ENCODE measurements at regions not wholly inside any gene's neighbourhood (a gene's known extent, or its start where the extent isn't known, plus 50 kb on each side); places are given as distances from the start of the nearest gene placed in this dataset.

DNA sequence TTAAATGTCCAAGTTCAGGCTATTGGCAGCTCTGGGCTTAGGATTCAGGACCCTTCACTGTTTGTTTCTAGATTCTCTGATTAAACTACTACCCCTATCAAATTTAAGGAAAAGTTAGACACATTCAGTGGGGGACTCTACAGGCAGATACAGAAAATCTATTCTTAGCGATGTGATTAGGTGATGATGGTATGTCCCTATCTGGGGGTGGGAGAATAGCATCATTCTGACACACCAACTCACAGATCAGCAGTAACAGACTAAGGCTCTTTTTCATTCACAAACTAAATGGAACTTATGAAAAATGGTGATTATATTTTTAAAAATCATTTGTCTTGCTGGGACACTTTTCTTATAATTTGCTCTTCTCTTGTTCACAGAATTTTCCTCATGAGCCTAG lies 232.9 kb upstream of the CDH2 start:
- DNase-seq = no peak

DNA sequence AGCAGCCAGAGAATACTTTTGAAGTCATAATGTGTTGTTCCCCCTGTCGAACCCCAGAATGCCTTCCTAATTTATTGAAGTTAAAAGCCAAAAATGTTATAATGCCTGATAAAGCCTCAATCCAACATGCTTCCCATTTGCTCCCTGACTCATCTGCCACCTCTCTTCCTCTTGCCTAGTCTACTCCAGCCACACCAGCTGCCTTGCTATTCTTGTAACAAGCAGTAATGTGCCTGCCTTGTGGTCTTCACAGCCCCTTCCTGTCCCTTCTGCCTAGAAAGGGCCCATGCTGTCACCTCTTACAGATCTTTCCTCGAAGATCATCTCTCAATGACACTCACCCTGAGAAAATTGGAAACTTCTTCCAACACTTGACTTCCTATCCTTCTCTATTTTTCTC lies 231.6 kb upstream of the CDH2 start:
- DNase-seq = no peak

DNA sequence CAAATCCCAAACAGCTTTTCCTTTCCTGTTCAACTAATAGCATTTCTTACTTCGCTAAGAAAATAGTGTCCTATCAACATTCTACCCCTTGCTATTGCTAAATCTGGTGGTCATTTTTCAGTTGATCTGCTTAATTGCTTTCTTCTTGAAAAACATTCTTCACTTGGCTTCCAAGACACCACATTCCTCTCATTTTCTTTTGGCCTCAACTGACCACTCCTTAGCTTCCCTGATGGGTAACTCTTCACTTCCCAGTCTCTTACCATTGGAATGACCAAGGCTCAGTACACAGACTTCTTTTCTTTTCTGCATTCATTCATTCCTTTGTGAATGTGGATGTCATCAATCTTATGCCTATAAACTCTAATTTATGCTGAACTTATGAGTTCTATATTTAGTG lies 230.8 kb upstream of the CDH2 start:
- no peak for DNase-seq

DNA sequence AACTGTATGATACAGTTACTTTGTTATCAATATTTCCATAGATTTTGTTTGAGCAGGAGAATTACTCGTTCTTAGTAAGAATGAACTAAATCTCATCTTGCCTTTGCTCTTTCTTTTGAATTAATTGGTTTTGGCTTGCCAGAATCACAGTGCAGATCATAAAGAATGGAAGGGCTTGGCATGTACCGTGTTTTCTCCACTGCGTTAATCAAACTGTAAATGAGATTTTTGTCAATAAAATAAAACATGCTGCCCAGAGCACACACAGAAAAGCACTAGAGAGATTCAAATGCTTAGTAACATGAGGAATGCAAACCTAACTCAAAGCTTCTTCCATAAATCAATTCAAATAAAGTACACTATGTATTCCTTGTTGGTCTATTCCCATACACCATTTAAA lies 229.6 kb upstream of the CDH2 start:
- DNase-seq = no peak

DNA sequence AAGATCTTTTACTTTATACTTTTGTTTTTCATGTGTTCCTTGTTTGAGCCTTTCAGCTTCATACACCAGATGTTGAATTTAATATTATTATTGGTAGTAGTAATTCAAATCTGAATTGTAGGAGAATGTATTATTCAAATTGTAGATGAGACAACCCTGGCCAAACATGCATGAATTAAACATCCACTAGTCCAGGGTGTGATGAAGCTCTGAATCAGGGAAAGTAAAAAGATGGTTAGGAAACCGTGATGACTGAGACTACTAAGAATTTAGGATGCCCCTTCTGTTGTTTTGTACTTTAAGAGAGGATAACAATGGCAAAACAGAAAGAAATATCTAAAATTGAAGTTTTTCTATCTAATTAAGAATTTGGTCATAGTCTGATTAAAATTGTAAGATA lies 227.8 kb upstream of the CDH2 start:
- DNase-seq = no peak

DNA sequence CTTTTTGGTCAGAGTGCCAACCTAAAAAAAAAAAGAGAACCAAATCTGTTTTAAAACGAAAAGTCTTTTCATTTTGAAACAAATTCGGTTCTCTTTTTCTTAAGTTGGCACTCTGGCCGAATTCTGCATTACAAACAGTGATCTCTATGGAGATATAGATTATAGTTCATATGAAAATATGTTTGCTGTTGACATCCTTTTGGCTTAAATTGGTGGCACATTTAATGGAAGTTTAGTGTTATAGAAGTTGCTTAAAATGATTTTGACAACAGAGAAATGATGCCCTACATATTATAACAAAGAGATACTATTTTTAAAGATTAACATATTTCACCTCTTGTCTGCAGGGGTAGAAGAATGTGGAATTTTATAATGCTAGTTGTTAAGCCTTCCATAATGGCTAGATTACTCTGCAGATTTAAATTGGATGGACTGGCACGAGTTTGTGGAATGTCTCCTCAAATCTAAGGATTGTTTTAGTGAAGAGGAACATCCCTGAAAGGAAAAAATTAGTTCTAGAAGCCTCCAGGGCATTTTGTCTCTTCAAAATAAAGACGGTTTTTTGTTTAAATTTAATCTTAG lies 222.9 kb upstream of the CDH2 start:
- no peak for DNase-seq

DNA sequence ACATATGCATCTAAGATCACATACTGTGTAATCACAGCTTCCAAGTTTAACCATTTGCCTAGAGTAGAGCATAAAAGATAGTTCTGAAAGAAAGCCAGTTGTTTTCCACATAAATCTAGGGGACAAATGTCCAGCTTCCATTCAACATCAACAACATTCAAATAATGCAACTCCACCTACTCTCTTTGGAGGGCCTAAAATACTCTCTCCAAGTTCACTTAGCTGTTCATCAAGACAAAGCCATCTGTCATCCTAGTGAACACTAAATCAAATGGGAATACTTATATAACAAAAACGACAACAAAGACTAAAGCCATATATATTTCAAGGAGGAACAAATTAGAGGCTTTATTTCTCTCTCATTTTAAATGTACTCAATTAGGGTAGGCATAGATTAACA lies 221.5 kb upstream of the CDH2 start:
- no peak for DNase-seq

DNA sequence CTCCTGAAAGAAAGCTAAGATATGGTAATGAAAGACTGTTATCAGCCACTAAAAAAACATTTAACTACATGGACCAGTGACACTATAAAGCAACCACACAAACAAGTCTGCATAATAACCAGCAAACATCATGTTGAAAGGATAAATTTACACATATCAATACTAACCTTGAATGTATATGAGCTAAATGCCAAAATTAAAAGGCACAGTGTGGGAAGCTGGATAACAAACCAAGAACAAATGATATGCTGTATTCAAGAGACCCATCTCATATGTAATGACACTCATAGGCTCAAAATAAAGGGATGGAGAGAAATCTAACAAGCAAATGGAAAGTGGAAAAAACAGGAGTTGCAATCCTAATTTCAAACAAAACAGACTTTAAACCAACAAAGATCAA lies 213.1 kb upstream of the CDH2 start:
- DNase-seq = no peak

DNA sequence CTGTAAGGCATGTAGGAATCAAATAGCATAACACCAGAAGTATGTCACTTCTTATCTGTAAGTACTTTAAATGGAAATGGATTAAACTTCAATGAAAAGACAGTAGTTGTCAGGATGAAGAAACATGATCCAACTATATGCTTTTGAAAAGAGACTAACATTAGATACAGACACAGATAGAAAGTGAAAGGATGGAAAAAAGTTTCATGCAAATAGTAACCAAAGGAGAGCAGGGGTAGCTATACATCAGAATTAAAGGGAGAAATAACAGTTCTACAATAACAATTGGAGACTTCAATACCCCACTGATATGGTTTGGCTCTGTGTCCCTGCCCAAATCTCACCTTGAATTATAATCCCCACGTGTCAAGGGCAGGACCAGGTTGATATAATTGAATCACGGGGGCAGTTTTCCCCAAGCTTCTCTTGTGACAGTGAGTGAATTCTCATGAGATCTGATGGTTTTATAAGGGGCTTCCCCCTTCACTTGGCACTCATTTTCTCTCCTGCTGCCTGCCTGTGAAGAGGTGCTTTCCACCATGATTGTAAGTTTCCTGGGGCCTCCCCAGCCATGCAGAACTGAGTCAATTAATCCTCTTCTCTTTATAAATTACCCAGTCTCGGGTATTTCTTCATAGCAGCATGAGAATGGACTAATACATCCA lies 205.4 kb upstream of the CDH2 start:
- DNase-seq = no peak

DNA sequence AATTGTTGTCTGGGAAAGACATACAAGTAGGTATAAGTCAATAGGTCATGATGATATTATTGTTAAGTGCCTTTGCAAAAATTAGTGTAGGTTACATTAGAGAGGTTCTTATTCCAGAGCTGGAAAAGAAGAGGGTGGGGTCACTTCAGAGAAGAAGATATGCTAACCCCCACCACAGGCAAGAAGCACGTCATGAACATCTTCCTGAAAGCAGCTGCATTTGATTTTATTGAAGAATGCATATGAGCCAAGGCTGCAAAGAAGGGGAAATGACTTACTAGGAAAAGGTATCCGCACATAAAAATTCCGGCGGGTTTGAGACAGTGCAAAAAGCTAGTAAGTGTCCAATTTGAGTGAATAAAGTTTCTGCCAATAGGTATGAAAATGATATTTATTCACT lies 195.3 kb upstream of the CDH2 start:
- DNase-seq = no peak

DNA sequence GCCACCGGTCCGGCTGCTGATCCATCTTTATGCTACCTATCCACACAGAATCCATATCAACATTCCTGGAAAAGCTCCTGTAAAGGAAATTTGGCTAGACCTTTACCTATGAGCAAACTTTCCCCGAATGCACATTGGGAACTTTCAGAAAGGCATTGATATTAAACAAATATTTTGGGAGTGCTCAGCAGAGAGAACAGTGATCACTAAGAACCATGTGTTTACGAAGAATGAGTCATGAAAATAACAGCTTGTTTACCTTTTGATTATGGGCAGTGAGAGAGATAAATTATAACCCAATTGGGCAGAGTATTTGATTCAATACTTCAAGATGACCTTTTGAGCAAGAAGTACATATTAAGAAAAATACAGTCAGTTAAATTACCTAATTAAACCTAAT lies 189.7 kb upstream of the CDH2 start:
- DNase-seq = no peak

DNA sequence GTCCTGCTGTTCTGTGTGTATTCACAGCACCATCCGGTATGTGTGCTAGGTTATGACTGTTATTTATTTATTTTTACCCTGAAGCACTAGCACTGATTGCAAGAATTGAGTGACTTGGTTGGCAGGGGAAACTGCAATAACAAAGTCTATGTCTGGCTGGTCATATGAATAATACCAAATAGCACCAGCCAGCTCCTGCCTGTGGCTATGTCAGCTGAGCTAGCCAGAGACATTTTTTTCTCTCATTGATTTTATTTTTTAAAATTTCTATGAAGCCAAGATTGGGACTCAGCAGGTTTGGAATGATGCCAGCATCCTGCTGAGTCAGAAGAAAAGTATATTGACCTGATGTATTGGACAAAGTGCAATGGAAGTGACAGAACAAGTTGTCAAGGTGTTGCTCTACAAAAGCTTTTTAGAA lies 188.5 kb upstream of the CDH2 start:
- DNase-seq = no peak

DNA sequence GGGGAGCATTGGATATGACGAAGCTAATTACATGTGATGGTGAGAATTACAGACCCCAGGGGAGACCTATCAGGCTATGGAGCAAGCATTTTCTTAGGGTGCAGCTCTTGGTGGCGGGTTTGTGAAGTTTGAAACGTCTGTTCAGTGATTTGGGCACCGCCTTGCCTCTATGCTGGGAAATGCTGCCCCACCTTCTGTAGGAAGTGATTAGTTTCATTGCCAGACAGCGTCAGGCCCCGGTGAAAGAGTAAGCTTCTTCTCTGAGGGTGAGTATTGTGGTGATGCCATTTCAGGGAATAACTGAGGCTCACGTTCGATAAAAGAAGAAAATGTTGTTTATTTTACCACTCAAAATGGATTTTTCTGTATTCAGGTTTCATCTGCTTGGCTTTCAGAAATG lies 186.2 kb upstream of the CDH2 start:
- DNase-seq = no peak

DNA sequence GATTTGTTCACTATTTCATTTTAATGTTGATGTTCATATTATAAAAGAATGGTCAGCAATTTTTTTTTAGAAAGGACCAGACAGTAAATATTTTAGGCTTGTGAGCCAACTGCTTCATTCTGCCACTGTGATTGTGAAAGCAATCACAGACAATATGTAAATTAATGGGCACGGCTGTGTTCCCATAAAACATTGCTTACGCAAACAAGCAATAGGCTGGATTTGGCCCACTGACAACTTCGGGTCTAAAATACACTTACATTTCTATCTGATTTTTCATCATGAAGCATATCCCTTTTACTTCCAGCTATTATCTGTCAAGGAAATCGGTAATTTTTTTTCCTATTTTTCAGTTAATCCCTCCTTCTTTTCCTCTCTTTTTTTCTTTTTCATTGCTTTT lies 182.2 kb upstream of the CDH2 start:
- DNase-seq = no peak

DNA sequence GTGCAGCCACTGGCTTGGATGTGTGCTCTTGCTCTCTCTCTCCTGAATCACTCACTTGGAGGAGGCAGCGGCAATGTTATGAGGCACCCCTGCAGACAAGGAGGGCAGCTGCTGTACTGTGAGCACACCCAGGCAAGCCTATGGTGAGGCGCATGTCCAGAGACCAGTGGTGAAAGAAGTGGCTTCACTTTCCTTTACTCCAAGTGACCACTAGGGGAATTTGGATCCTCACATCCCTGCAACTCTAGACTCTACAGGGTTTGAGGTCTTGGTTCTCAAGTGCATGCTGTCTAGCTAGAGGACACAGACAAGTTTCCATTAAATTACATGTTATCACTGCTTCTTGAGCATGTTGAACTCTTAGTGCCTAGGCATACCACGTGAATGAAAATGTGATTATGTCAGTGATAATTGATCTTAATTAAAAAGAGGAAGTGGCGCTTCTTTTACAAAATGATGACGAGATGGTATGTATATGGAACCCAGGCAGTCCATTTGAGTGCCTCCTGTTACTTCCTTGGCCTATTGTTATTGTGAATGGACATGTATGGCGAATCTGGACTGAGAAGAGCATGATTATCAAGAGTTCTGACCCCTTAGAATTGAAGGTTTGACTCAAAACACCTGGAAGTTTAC lies 181.0 kb upstream of the CDH2 start:
- DNase-seq = peak in 1 of 2 experiments; percentile 41

DNA sequence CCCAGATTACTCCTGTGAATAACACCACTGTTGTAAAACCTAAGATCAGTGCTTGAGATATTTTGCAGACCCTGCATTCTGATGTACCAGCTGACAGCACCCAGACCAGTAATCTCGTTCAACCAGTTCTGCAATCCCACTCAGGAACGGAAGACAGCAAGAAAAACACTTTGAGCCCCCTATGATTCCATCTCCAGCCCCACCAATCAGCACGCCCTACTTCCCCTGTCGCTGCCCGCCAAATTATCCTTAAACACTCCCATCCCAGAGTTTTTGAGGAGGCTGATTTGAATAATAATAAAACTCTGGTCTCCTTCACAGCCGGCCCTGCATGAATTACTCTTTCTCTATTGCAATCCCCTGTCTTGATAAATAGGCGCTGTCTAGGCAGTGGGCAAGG lies 173.9 kb upstream of the CDH2 start:
- DNase-seq = no peak

DNA sequence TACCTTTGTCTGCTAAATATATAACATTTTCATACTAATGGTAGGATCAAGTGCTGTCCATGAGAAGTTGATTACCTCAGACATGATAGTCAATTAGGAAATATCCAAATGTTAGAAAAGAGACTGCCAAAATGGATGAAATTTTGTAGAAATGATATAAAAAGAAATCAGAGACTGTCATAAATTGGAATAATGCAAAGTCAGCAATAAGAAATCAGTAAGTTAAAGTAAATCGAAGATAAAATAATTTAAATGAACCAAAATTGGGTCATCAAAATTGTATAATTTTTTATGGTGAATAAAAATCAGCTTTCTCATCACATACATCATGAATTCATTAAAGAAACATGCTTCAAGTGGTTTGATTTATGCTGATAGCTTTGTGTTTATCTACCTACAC lies 165.3 kb upstream of the CDH2 start:
- DNase-seq = no peak

DNA sequence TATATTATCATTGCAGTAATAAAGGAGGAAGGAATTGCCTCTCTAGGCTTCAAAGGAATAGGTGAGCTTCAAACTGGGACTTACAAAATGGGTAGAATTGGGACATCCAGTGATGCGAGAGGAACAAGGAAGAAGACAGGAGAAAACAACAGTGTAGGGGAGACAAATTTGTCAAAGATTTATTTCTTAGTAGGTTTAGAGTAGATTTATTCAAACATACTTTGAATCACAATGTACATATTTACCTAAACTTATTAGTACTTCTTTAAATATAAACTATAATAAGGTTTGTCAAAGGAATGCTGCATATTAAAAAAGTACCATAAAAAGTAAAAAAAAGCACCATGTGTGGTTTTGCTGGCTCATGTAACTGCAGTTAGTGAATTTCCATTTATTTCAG lies 161.4 kb upstream of the CDH2 start:
- no peak for DNase-seq

DNA sequence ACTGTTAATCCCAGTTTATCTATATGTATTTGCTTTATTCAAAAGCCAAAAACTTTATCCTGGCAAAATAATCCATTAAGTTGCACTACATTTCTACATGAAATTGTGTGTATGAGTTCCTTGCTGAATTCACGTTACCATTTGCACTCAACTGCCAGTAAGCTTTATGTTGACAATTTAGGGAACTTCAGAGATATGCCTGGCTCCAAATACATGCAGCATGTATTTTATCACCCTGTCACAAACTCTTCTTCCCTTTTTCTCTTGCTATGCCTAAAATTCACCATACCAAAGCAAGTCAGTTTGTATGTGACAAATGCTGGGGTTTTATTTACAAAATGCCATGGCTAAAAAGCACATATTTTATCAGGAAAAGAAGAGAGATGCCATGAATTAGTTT lies 157.6 kb upstream of the CDH2 start:
- no peak for DNase-seq

DNA sequence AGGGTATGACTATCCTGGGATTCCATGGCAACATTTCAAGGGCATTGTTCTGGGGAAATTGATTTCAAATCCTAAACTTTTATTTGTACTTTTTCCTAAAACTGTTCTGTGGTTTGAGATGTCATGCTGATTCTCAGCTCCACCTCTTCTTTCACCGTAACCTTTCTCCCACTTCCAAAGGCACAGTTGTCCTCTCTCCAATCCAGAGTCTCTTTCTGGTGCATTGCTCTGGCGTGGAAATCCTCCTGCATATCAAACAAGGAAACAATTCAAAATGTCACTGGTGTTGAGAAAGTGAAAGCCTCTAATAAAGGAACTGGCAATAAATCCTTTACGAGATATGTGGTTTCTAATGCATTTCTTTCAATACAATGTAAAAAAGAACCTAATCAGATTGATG lies 155.1 kb upstream of the CDH2 start:
- DNase-seq = no peak

DNA sequence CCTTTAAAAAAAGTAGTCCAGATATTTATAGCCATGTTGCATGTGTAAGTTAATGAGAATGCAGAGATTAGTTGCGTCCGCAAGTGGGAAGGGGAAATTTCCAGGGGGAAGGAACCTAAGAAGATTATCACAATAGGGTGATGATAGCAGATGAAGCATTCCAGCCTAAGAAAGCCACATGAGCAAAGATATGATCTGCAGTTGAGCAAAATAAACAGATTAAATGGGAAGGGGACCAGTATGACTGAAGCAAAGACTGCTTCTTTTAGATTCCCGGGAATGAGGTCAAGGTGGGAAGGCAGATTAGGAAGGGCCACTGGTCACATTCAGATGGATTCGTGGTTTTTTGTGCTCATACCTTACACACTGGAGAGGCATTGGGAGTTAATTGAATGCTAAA lies 154.6 kb upstream of the CDH2 start:
- DNase-seq = no peak

DNA sequence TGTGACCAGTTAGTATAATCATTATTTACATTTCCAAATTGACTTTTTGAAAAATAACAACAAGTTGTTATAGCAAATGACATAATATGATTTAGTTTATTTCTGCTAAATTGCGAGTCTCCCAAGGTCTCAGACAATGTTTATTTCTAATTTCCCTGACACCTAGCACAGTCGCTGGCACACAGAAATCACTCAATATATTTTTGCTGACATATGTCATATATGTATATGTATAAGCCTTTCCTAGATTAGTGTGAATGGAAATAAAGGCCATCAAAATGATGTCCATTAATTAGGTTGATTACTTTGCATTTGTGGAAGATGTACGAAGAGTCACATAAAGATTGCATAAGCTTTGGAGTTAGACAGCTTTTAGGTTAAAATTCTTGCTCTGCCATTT lies 136.7 kb upstream of the CDH2 start:
- no peak for DNase-seq

DNA sequence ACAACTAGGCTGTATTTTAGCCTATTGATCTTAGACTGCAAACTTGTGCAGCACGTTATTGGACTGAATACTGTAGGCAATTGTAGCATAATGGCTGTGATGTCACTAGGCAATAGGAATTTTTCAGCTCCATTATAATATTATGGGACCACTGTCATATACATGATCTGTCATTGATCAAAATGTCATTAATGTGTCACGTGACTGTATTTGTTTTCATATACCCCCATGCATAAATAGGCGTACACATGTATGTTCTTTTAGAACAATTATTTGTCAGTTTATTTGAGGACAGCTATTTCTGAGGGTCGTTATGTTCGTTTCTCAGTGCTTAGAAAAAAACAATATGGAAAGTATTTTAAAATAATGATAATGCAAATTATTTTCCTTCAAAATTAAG lies 111.9 kb upstream of the CDH2 start:
- DNase-seq = no peak

DNA sequence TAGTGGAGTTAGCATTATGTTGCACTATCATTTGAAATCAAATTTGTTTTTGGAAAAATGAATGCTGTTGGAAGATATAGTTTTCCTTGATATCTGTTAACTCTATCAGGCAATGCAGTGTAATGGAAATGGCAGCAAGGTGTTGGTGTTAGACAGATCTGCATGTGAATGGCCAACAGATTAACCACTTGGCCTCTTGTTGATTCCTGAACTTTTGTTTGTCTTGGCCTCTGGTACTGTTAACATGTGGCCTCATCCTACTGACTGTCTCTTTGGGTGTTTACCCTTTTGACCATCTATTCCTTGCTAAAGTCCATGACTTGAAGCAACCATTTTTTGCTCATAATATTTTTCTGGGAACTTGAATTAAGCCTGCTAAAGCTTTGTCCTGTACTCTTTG lies 110.2 kb upstream of the CDH2 start:
- DNase-seq = no peak

DNA sequence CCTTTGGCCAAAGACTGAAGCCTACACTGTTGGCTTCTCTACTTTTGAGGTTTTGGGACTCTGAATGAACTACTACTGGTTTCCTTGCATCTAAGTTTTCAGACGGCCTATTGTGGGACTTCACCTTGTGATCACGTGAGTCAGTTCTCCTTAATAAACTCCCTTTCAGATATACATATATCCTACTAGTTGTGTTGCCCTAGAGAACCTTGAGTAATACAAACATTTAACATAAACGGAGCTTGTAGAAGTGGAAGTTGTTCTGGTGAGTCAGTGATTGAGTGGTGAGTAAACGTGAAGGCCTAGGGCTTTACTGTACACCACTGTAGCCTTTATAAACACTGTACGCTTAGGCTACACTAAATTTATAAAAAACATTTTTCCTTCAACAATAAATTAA lies 107.2 kb upstream of the CDH2 start:
- no peak for DNase-seq
